ENCODE measurements at regions not wholly inside any gene's neighbourhood (a gene's known extent, or its start where the extent isn't known, plus 50 kb on each side); places are given as distances from the start of the nearest gene placed in this dataset.

DNA sequence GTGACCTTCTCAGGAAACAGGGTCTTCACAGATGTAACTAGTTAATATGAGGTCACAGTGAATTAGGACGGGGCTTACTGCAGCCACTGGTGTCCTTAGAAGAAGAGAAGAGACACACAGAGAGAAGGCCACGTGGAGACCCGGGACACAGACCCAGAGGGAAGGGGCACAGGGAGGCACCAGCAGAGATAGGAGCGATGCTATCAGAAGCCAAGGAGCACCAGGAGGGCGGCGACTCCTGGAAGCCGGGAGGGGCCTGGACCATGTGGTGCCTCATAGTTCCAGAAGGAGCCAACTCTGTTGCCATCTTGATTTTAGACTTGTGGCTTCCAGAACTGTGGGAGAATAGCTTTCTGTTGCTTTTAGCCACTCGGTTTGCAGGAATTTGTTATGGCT, 505.9 kb downstream of the TCERG1L start:
- H2AFZ ChIP-seq, result no peak overlapping the region
- H4K20me1 ChIP-seq (replicated peaks; ENCODE audit: insufficient read depth), result no peaks in the 10 kb centered on the region
- no peaks in the 10 kb centered on the region for H3K79me2 ChIP-seq (replicated peaks; ENCODE audit: insufficient read depth)
- no peaks in the 10 kb centered on the region for H3K9me2 ChIP-seq (ENCODE audit: insufficient read depth)
- no peak for DNase-seq (ENCODE audit: low spot score)
- Mint-ChIP-seq H3K27me3 (ENCODE audit: insufficient read depth, low read depth, poor library complexity) (peaks cover 4% of the 10 kb centered on the region), H3K4me3 (no peak overlapping the region), H3K9me3 (peaks cover 83% of the 10 kb centered on the region), H3K36me3 (ENCODE audit: low read depth) (peaks cover 6% of the 10 kb centered on the region; the same call in 2 of the 3 replicates), H3K4me1 (peaks cover 2% of the 10 kb centered on the region; the same call in 1 of the 3 replicates), H3K27ac (no peak overlapping the region)
- H3K27me3 ChIP-seq (ENCODE audit: insufficient read depth), result no peaks in the 10 kb centered on the region
- no peaks in the 10 kb centered on the region for H3K4me1 ChIP-seq (ENCODE audit: insufficient read depth)
- no peak overlapping the region for H3K4me3 ChIP-seq
- no peaks in the 10 kb centered on the region for H3K36me3 ChIP-seq (ENCODE audit: insufficient read depth)
- H3K27ac ChIP-seq (ENCODE audit: low read depth), result no peak overlapping the region
- H3F3A ChIP-seq (replicated peaks; ENCODE audit: low read depth), result no peaks in the 10 kb centered on the region
- TF ChIP-seq, protein P1, sequence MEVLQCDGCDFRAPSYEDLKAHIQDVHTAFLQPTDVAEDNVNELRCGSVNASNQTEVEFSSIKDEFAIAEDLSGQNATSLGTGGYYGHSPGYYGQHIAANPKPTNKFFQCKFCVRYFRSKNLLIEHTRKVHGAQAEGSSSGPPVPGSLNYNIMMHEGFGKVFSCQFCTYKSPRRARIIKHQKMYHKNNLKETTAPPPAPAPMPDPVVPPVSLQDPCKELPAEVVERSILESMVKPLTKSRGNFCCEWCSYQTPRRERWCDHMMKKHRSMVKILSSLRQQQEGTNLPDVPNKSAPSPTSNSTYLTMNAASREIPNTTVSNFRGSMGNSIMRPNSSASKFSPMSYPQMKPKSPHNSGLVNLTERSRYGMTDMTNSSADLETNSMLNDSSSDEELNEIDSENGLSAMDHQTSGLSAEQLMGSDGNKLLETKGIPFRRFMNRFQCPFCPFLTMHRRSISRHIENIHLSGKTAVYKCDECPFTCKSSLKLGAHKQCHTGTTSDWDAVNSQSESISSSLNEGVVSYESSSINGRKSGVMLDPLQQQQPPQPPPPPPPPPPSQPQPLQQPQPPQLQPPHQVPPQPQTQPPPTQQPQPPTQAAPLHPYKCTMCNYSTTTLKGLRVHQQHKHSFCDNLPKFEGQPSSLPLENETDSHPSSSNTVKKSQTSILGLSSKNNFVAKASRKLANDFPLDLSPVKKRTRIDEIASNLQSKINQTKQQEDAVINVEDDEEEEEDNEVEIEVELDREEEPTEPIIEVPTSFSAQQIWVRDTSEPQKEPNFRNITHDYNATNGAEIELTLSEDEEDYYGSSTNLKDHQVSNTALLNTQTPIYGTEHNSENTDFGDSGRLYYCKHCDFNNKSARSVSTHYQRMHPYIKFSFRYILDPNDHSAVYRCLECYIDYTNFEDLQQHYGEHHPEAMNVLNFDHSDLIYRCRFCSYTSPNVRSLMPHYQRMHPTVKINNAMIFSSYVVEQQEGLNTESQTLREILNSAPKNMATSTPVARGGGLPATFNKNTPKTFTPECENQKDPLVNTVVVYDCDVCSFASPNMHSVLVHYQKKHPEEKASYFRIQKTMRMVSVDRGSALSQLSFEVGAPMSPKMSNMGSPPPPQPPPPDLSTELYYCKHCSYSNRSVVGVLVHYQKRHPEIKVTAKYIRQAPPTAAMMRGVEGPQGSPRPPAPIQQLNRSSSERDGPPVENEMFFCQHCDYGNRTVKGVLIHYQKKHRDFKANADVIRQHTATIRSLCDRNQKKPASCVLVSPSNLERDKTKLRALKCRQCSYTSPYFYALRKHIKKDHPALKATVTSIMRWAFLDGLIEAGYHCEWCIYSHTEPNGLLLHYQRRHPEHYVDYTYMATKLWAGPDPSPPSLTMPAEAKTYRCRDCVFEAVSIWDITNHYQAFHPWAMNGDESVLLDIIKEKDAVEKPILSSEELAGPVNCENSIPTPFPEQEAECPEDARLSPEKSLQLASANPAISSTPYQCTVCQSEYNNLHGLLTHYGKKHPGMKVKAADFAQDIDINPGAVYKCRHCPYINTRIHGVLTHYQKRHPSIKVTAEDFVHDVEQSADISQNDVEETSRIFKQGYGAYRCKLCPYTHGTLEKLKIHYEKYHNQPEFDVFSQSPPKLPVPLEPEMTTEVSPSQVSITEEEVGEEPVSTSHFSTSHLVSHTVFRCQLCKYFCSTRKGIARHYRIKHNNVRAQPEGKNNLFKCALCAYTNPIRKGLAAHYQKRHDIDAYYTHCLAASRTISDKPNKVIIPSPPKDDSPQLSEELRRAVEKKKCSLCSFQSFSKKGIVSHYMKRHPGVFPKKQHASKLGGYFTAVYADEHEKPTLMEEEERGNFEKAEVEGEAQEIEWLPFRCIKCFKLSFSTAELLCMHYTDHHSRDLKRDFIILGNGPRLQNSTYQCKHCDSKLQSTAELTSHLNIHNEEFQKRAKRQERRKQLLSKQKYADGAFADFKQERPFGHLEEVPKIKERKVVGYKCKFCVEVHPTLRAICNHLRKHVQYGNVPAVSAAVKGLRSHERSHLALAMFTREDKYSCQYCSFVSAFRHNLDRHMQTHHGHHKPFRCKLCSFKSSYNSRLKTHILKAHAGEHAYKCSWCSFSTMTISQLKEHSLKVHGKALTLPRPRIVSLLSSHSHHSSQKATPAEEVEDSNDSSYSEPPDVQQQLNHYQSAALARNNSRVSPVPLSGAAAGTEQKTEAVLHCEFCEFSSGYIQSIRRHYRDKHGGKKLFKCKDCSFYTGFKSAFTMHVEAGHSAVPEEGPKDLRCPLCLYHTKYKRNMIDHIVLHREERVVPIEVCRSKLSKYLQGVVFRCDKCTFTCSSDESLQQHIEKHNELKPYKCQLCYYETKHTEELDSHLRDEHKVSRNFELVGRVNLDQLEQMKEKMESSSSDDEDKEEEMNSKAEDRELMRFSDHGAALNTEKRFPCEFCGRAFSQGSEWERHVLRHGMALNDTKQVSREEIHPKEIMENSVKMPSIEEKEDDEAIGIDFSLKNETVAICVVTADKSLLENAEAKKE (CRISPR knock-in tag; IDR thresholded peaks at IDR 0.05), result no peak
- no peak for TF ChIP-seq ZNF331 (CRISPR knock-in tag; IDR thresholded peaks at IDR 0.05; ENCODE audit: low read depth)
- no peak for TF ChIP-seq POLR2AphosphoS5 (IDR thresholded peaks at IDR 0.05; ENCODE audit: low read depth)
- no peak for TF ChIP-seq EZH2phosphoT487 (IDR thresholded peaks at IDR 0.05; ENCODE audit: unreplicated experiment)
- ATAC-seq, result no peak
- no peak overlapping the region for H3K4me2 ChIP-seq

DNA sequence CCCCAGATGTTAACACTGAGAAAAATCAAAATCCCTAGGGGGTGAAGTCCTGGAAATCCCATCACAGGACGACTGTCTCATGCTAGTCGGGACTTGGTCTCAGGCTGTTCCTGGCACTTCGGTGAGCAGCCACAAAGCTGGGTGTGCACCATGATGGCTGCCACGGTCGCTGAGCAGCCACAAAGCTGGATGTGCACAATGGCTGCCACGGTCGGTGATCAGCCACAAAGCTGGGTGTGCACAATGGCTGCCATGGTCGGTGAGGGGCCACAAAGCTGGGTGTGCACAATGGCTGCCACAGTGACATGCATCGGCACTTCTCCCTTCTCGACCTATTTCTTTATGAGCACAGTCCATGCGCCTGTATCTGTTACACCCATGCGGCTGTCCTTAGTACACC, 505.1 kb downstream of the TCERG1L start:
- no peaks in the 10 kb centered on the region for H3K9me2 ChIP-seq (ENCODE audit: insufficient read depth)
- Mint-ChIP-seq H3K9me3 (peaks cover 83% of the 10 kb centered on the region), H3K27ac (no peak overlapping the region), H3K4me1 (peaks cover 3% of the 10 kb centered on the region; the same call in 1 of the 3 replicates), H3K36me3 (ENCODE audit: low read depth) (peaks cover 6% of the 10 kb centered on the region; the same call in 2 of the 3 replicates), H3K27me3 (ENCODE audit: insufficient read depth, low read depth, poor library complexity) (peaks cover 4% of the 10 kb centered on the region), H3K4me3 (no peak overlapping the region)
- H3K27ac ChIP-seq (ENCODE audit: low read depth), result no peak overlapping the region
- no peak for ATAC-seq
- H3F3A ChIP-seq (replicated peaks; ENCODE audit: low read depth), result no peaks in the 10 kb centered on the region
- no peak overlapping the region for H3K4me3 ChIP-seq
- no peaks in the 10 kb centered on the region for H4K20me1 ChIP-seq (replicated peaks; ENCODE audit: insufficient read depth)
- H2AFZ ChIP-seq, result no peak overlapping the region
- no peaks in the 10 kb centered on the region for H3K79me2 ChIP-seq (replicated peaks; ENCODE audit: insufficient read depth)
- H3K27me3 ChIP-seq (ENCODE audit: insufficient read depth), result no peaks in the 10 kb centered on the region
- DNase-seq (ENCODE audit: low spot score), result no peak
- no peaks in the 10 kb centered on the region for H3K4me1 ChIP-seq (ENCODE audit: insufficient read depth)
- H3K36me3 ChIP-seq (ENCODE audit: insufficient read depth), result no peaks in the 10 kb centered on the region
- H3K4me2 ChIP-seq, result no peak overlapping the region
- TF ChIP-seq EZH2phosphoT487 (IDR thresholded peaks at IDR 0.05; ENCODE audit: unreplicated experiment) (no peak), POLR2AphosphoS5 (IDR thresholded peaks at IDR 0.05; ENCODE audit: low read depth) (no peak), CREB1 (CRISPR knock-in tag; IDR thresholded peaks at IDR 0.05; ENCODE audit: low read depth) (no peak), NANOG (IDR thresholded peaks at IDR 0.05; ENCODE audit: borderline replicate concordance) (no peak), ZNF114 (CRISPR knock-in tag; IDR thresholded peaks at IDR 0.05) (no peak)
- TF ChIP-seq, protein P1 (CRISPR knock-in tag; IDR thresholded peaks at IDR 0.05), result no peak

All from GM23338 (cell line).